GM18873 (cell line): ENCODE measurements at regions not wholly inside any gene's neighbourhood (a gene's known extent, or its start where the extent isn't known, plus 50 kb on each side); places are given as distances from the start of the nearest gene placed in this dataset.
"Not testable (repeated sequence)": the region's sequence is repeated elsewhere in the genome, so short reads cannot be mapped to it uniquely, and the experiment has no call there.

ENCODE experiments used
- ATAC-seq: cut with Tn5 transposase; IDR thresholded peaks from one replicate; pipeline ENCODE4 v1.9.1; 2021; ENCODE audit warnings: mild to moderate bottlenecking, moderate library complexity, moderate number of reproducible peaks; ENCODE audit not compliant: unreplicated experiment, low FRiP score

- no peak for ATAC-seq
Measured at GRCh38 chr5:107020626-107021025, 650.1 kb downstream of the EFNA5 start.

GRCh38 chr5:107017616-107018015, 653.1 kb downstream of the EFNA5 start:
- ATAC-seq: no peak

- no peak for ATAC-seq
Measured at GRCh38 chr5:107012371-107012770, 658.4 kb downstream of the EFNA5 start.

GRCh38 chr5:107011605-107012004, 659.1 kb downstream of the EFNA5 start:
- no peak for ATAC-seq

GRCh38 chr5:107010060-107010459, 660.7 kb downstream of the EFNA5 start:
- ATAC-seq: no peak

GRCh38 chr5:107005653-107006052, 665.1 kb downstream of the EFNA5 start:
- no peak for ATAC-seq

- ATAC-seq: no peak
Measured at GRCh38 chr5:107005161-107005560, 665.6 kb downstream of the EFNA5 start.

- no peak for ATAC-seq
Measured at GRCh38 chr5:107002115-107002514, 668.6 kb downstream of the EFNA5 start.

GRCh38 chr5:106999506-106999905, 671.2 kb downstream of the EFNA5 start:
- ATAC-seq: not testable (repeated sequence)

GRCh38 chr5:106986006-106986405, 684.7 kb downstream of the EFNA5 start:
- no peak for ATAC-seq

GRCh38 chr5:106985174-106985573, 685.6 kb downstream of the EFNA5 start:
- ATAC-seq: no peak

- not testable (repeated sequence) for ATAC-seq
Measured at GRCh38 chr5:106979178-106979577, 691.6 kb downstream of the EFNA5 start.

- ATAC-seq: not testable (repeated sequence)
Measured at GRCh38 chr5:106978582-106979165, 692.1 kb downstream of the EFNA5 start.

GRCh38 chr5:106976363-106976762, 694.4 kb downstream of the EFNA5 start:
- ATAC-seq: no peak

GRCh38 chr5:106974272-106974671, 696.5 kb downstream of the EFNA5 start:
- ATAC-seq: no peak

GRCh38 chr5:106966686-106967315, 703.9 kb downstream of the EFNA5 start:
- no peak for ATAC-seq

- no peak for ATAC-seq
Measured at GRCh38 chr5:106964132-106964531, 706.6 kb downstream of the EFNA5 start.

- ATAC-seq: no peak
Measured at GRCh38 chr5:106963630-106964029, 707.1 kb downstream of the EFNA5 start.

GRCh38 chr5:106962464-106963230, 708.1 kb downstream of the EFNA5 start:
- no peak for ATAC-seq

- no peak for ATAC-seq
Measured at GRCh38 chr5:106959387-106959786, 711.4 kb downstream of the EFNA5 start.

GRCh38 chr5:106957336-106957735, 713.4 kb downstream of the EFNA5 start:
- ATAC-seq: no peak

GRCh38 chr5:106956886-106957285, 713.9 kb downstream of the EFNA5 start:
- no peak for ATAC-seq
